Activated naive CD8-positive, alpha-beta T cell treated with anti-CD3 and anti-CD28 coated beads for 36 hours (primary cell): ENCODE measurements at regions not wholly inside any gene's neighbourhood (a gene's known extent, or its start where the extent isn't known, plus 50 kb on each side); places are given as distances from the start of the nearest gene placed in this dataset.

Source experiments
- DNase-seq: peaks from one replicate; pipeline ENCODE4 v3.0.0; 2021
- H3K27ac Mint-ChIP-seq: one replicate; pipeline ENCODE4 v1.8.0; 2022; ENCODE audit warnings: mild to moderate bottlenecking, moderate library complexity, mixed read lengths
- H3K27me3 Mint-ChIP-seq: one replicate; pipeline ENCODE4 v1.8.0; 2022; ENCODE audit warnings: mild to moderate bottlenecking, mixed read lengths
- H3K36me3 Mint-ChIP-seq: one replicate; pipeline ENCODE4 v1.8.0; 2021; ENCODE audit warnings: mild to moderate bottlenecking, mixed read lengths
- H3K4me1 Mint-ChIP-seq: one replicate; pipeline ENCODE4 v1.8.0; 2021; ENCODE audit warnings: mixed read lengths
- H3K4me3 Mint-ChIP-seq: one replicate; pipeline ENCODE4 v1.8.0; 2022; ENCODE audit warnings: mild to moderate bottlenecking, moderate library complexity, mixed read lengths
- H3K9me3 Mint-ChIP-seq: one replicate; pipeline ENCODE4 v1.8.0; 2022; ENCODE audit warnings: mixed read lengths

DNA sequence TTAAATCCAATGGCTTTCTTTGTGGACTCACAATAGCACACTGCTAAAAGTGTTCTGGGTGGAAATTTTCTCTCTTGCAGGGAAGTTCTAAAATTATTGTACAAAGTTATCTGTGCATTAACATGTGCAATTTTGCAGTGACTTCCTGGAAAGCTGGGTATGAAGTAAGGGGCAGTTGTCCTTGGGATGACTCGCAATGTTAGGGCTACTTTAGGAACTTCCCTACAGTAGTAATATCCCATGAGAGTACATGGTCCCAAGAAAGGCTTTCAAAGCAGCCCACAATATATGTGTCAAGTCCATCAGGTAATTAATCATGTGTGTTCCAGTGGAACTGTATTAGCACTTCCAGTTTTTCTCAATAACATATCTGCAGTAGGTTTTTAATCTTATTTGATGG is 201.0 kb upstream of the UBE2E2 start:
- no peak for DNase-seq
- Mint-ChIP-seq H3K27ac (no peak overlapping the region), H3K4me3 (no peak overlapping the region), H3K27me3 (no peaks in the 10 kb centered on the region), H3K4me1 (no peaks in the 10 kb centered on the region), H3K36me3 (no peaks in the 10 kb centered on the region), H3K9me3 (no peaks in the 10 kb centered on the region)

DNA sequence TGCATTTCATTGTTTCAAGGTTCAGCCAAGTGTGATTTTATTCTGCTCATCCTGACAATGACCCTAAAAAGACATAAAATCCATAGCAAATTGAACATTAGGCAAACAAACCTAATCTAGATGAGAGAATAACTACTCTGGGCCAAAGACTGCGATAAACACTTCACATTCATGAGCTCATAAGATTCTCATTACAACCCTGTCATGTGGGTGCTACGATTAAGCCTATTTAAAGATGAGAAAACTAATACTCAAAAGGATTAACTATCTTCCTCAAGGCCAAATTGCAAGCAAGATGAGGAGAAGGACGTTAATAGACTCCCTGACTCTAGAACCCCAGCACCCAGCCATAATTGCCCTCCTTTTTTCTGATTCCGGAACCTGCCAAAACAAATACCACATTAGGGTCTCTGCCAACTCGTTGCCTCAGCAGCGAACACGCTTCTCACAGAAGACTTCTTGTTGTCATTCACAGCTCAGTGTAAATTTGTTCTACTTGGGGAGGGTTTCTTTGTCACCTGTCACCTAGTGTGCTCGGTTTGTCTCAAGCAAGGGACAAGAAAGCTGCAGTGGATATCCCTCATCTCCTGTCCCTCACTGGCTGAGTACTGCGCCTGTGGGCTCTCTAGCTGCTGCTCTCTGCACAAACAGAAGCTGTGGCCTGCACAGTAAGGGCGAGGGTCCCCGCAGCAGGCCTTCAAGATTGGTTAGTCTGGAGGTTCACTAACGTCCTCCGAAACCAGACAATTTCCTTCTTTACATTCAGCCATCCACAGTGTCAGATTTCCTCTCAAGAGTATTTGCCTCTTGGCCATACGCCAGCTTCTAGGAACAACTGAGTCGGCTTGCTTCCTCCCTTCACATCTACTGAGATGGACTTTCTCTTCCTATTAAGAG is 200.0 kb upstream of the UBE2E2 start:
- Mint-ChIP-seq H3K4me3 (no peak overlapping the region), H3K4me1 (no peaks in the 10 kb centered on the region), H3K9me3 (no peaks in the 10 kb centered on the region), H3K36me3 (no peaks in the 10 kb centered on the region), H3K27ac (no peak overlapping the region), H3K27me3 (no peaks in the 10 kb centered on the region)
- DNase-seq, result no peak

DNA sequence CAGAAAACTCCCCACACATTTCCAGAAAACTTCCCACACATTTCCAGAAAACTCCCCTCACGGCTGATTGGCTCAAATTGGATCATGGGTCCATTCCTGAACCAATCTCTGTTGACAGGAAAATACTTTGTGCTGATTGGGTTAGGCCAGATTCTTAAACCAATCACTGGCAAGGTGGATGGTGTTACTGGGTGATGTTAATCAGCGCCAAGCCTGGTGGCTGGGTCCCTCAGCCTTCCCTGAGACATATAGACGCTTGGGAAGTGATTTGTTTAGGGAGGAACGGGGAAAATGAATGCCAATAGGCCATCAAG is 199.4 kb upstream of the UBE2E2 start:
- DNase-seq, result no peak
- Mint-ChIP-seq H3K27ac (no peak overlapping the region), H3K4me3 (no peak overlapping the region), H3K27me3 (no peaks in the 10 kb centered on the region), H3K36me3 (no peaks in the 10 kb centered on the region), H3K4me1 (no peaks in the 10 kb centered on the region), H3K9me3 (no peaks in the 10 kb centered on the region)

DNA sequence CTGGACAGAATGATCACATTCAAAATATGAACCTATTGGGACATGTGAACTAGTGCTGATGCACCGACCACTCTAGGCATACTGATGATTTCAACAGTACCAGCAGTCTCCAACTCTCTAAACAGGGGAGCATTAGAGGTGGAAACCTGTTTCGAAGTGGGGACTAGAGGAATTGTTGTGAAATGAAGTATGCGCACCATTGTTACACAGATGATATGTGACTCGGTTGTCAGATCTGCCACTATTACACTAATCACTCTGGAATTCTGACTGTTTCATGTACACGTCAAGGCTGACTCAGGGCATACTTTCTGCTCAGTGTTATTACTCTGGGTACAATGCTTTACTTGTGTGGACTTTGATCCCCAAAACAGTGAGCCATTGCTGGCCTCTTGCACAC is 198.2 kb upstream of the UBE2E2 start:
- Mint-ChIP-seq H3K4me3 (no peak overlapping the region), H3K9me3 (no peaks in the 10 kb centered on the region), H3K36me3 (no peaks in the 10 kb centered on the region), H3K27me3 (no peaks in the 10 kb centered on the region), H3K27ac (no peak overlapping the region), H3K4me1 (no peaks in the 10 kb centered on the region)
- DNase-seq, result no peak

DNA sequence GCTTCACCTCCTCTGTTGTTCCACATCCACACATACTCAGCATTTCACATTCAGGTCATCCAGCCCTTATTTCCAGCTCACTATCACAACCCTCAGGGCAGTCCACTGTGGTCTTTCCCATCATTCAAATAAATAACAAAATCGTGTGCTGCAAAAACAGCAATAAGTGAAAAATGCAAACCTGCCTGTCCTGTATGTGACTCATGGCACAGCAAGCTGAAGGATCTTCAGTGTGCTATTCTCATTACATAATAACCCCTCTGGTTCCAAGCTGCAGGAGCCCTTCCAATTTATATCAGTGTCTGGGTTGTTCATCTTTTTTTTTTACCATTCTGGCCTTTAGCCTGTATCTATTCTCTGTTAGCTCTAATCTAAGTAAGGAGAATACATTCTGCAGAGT is 185.3 kb upstream of the UBE2E2 start:
- H3K9me3 Mint-ChIP-seq, result peaks cover 2% of the 10 kb centered on the region

DNA sequence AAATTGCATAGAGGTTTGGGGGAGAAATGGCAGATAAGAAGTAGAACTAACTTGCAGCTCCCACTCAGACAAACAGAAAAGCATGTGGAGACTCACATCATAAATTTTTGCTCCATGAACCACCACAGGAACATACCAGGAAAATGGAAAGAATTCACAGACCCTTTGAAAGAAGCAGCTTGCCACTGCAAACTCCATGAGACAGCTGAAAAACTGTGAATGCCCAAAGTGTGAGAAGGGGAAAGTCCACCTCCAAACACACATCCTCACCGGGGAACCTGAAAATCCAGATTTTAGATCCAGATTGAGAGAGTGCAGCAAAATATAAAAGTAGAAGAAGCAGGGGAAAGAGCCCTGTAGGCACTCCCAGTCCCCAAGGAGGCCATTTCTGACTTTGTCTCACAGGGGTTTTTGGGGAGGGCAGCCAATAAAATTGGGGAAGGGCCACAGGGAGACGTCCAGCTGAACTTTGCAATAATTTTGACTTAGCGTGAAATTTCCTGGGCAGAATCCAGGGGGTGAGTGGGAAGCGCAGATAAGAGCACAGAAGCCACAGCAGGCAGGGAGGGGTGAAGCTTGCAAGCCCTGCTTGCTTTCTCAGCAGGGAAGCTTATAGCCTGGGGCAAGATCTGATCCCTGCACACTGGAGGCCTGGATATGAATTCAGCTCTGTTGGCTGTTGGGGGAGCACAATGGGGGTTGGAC is 183.4 kb upstream of the UBE2E2 start:
- Mint-ChIP-seq H3K4me3 (no peak overlapping the region), H3K9me3 (peaks cover 2% of the 10 kb centered on the region)

More for the DNA sequence above, 185.3 kb upstream of the UBE2E2 start:
- H3K4me3 Mint-ChIP-seq, result no peak overlapping the region
- DNase-seq, result no peak
- H3K27me3 Mint-ChIP-seq, result no peaks in the 10 kb centered on the region
- H3K4me1 Mint-ChIP-seq, result no peaks in the 10 kb centered on the region
- H3K27ac Mint-ChIP-seq, result no peak overlapping the region
- no peaks in the 10 kb centered on the region for H3K36me3 Mint-ChIP-seq

DNA sequence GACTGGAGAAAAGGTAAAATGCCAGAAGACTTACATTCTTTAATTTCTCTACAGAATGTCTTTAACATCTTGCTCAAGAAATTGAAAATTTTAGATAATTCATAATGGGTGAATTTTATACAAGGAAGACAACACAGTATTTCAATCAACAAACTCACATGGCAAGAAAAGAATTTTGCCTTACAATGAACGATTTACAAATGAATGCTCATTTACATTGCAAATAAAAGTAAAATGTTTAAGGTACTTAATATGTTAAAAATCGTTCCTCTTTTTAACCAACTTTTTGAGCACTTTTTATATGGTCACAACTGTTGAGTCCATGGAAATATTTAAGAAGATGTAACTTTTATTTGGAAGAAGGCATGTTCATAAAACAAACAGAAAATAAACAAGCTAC is 174.8 kb upstream of the UBE2E2 start:
- Mint-ChIP-seq H3K36me3 (no peaks in the 10 kb centered on the region), H3K9me3 (peaks cover 4% of the 10 kb centered on the region), H3K4me1 (no peaks in the 10 kb centered on the region), H3K27me3 (no peaks in the 10 kb centered on the region), H3K4me3 (no peak overlapping the region), H3K27ac (no peak overlapping the region)
- DNase-seq, result no peak

More for the DNA sequence above, 183.4 kb upstream of the UBE2E2 start:
- Mint-ChIP-seq H3K36me3 (no peaks in the 10 kb centered on the region), H3K27ac (no peak overlapping the region), H3K27me3 (no peaks in the 10 kb centered on the region), H3K4me1 (no peaks in the 10 kb centered on the region)
- DNase-seq, result no peak

DNA sequence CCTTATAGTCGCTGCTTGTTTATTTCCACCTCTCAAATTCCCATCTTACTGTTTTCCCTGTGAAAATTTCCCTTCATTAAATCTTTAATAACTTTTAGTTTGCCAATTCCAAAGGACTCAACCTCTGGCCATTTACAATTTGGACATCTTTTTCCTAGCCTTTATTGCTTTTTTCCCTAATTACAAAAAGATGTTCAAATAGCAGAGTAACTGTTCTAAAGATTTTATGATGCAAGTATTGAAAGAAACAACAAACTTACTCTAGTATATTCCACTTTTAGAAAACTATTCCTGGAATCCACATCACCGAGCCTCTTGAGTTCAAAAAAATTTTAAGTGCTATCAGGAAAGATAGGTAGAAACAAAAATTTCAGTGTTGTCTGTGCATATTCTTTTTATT is 174.1 kb upstream of the UBE2E2 start:
- no peaks in the 10 kb centered on the region for H3K36me3 Mint-ChIP-seq
- no peaks in the 10 kb centered on the region for H3K4me1 Mint-ChIP-seq
- peaks cover 6% of the 10 kb centered on the region for H3K9me3 Mint-ChIP-seq
- H3K4me3 Mint-ChIP-seq, result no peak overlapping the region
- H3K27ac Mint-ChIP-seq, result no peak overlapping the region
- DNase-seq, result no peak
- no peaks in the 10 kb centered on the region for H3K27me3 Mint-ChIP-seq

DNA sequence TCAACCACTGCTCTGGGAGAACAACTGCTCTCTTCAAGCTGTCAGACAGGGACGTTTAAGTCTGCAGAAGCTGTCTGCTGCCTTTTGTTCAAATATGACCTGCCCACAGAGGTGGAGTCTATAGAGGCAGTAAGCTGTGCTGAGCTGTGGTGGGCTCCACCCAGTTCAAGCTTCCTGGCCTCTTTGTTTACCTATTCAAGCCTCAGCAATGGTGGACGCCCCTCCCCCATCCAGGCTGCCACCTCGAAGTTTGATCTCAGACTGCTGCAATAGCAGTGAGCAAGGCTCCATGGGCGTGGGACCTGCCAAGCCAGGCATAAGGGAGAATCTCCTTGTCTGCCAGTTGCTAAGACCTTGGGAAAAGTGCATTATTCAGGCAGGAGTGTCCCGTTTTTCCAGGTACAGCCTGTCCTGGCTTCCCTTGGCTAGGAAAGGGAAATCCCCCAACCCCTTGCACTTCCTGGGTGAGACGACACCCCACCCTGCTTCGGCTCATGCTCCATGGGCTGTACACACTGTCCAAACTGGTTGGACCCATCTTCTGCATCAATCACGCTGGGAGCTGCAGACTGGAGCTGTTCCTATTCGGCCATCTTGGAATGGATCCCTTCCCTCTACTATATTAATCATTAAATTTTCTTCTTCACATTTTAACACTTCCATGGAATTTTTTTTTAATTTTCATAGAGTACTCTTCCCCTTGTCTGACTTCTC is 167.0 kb upstream of the UBE2E2 start:
- DNase-seq, result no peak
- Mint-ChIP-seq H3K4me1 (peaks cover 17% of the 10 kb centered on the region), H3K27me3 (peaks cover 3% of the 10 kb centered on the region), H3K9me3 (peaks cover 8% of the 10 kb centered on the region), H3K4me3 (no peak overlapping the region), H3K36me3 (peaks cover 2% of the 10 kb centered on the region), H3K27ac (no peak overlapping the region)

DNA sequence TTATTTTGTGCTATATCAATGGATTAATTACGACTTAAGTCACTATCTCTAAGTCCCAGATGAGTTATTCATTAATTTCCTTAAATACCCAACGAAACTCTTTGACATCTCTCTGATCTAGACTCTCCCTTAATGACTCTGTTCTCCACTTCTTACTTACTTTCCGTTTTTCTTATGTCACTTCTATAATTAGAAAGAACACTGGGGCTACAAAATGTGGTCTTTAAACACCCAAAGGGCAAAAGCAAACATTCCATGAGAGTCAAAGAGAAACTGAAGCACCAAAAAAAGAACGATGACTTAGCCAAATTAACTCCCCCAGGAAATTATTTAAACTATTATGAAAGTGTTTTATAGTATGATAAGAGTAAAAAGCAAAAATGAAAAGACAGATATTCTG is 166.4 kb upstream of the UBE2E2 start:
- H3K4me1 Mint-ChIP-seq, result peaks cover 17% of the 10 kb centered on the region
- H3K27ac Mint-ChIP-seq, result no peak overlapping the region

DNA sequence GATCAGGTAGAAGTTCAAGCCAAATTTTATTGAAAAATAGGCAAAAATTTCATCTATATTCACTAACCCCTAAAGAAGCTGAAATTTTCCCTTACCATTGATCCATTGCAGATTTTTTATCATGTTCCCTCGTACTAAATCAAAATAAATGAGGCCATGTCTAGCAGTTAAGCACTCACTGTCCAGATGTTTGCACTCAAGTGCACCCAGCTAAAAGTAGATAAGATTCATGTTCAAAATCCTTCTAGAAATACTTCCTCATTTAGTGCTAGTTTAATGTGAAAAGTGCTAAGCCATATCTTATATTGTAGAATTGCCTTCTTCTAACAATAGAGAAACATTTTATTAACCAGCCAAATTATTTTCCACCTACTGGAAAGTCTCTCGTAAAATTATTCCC is 164.7 kb upstream of the UBE2E2 start:
- DNase-seq, result no peak
- Mint-ChIP-seq H3K4me1 (peaks cover 17% of the 10 kb centered on the region), H3K4me3 (no peak overlapping the region), H3K27ac (no peak overlapping the region), H3K9me3 (peaks cover 8% of the 10 kb centered on the region), H3K36me3 (peaks cover 2% of the 10 kb centered on the region), H3K27me3 (peaks cover 3% of the 10 kb centered on the region)

More for the DNA sequence above, 166.4 kb upstream of the UBE2E2 start:
- no peak for DNase-seq
- H3K27me3 Mint-ChIP-seq, result peaks cover 3% of the 10 kb centered on the region
- peaks cover 2% of the 10 kb centered on the region for H3K36me3 Mint-ChIP-seq
- H3K9me3 Mint-ChIP-seq, result peaks cover 8% of the 10 kb centered on the region
- no peak overlapping the region for H3K4me3 Mint-ChIP-seq

DNA sequence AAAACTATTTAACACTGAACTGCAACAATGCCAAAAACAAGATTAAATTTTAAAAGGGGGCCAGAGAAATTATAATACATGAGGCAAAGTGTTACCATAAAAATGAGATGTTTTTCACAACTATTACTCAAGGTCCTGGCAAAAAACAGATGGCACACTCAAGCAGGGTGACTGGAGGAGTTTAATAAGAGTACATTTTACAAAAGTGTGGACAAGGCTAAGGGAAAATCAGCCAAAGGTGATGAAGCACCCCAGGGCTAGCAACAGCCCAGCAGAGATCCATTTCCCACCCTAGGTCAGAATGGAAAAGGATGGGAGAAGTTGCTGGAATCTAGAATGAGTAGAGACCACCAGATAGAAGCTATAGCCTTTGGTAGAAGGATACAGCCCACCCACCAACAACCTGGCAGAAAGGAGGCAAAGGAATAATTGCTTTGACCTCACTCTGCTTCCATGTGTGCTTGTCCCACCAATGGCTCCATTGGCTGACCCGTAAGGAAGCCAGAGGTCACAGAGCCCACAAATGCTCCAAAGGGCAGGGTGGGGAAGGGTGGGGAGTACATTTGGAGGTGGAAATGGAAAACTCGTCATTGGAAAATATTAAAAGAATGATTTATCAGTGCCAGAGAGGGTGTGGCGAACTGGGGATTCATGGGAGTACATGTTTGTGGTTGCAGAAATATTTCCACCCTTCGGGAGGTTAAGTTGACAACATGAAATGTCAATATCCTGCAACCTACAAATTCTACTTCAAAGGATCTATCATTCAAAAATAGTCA is 161.0 kb upstream of the UBE2E2 start:
- no peak overlapping the region for H3K4me3 Mint-ChIP-seq
- peaks cover 5% of the 10 kb centered on the region for H3K36me3 Mint-ChIP-seq
- peaks cover 5% of the 10 kb centered on the region for H3K9me3 Mint-ChIP-seq
- H3K4me1 Mint-ChIP-seq, result peaks cover 2% of the 10 kb centered on the region
- no peak for DNase-seq
- no peak overlapping the region for H3K27ac Mint-ChIP-seq
- peaks cover 3% of the 10 kb centered on the region for H3K27me3 Mint-ChIP-seq

DNA sequence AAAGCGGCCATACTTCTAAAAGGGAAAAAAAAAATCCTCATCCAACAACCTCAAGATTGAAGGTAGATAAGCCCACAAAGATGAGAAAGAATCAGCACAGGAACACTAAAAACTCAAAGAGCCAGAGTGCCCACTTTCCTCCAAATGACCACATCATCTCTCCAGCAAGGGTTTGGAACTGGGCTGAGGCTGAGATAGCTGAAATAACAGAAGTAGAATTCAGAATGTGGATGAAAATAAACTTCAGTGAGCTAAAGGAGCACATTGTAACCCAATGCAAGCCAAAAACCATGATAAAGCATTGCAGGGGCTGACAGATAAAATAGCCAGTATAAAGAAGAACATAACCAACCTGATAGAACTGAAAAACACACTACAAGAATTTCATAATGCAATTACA is 158.7 kb upstream of the UBE2E2 start:
- Mint-ChIP-seq H3K4me1 (no peaks in the 10 kb centered on the region), H3K27ac (no peak overlapping the region), H3K9me3 (peaks cover 12% of the 10 kb centered on the region), H3K4me3 (no peak overlapping the region), H3K36me3 (peaks cover 6% of the 10 kb centered on the region), H3K27me3 (no peaks in the 10 kb centered on the region)
- no peak for DNase-seq

DNA sequence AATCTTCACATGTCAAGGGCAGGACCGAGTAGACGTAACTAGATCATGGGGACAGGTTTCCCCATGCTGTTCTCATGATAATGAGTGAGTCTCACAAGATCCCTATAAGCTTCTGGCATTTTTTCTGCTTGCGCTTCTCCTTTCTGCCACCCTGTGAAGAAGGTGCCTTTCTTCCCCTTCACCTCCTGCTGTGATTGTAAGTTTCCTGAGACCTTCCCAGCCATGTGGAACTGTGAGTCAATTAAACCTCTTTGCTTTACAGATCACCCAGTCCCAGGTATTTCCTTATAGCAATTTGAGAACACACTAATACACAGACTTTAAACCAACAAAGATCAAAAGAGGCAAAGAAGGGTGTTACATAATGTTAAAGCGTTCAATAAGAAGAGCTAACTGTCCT is 156.6 kb upstream of the UBE2E2 start:
- no peak for DNase-seq
- Mint-ChIP-seq H3K27me3 (no peaks in the 10 kb centered on the region), H3K9me3 (peaks cover 15% of the 10 kb centered on the region), H3K4me1 (no peaks in the 10 kb centered on the region), H3K27ac (no peak overlapping the region), H3K4me3 (no peak overlapping the region), H3K36me3 (peaks cover 6% of the 10 kb centered on the region)
